Caco-2 (cell line): ENCODE measurements at regions not wholly inside any gene's neighbourhood (a gene's known extent, or its start where the extent isn't known, plus 50 kb on each side); places are given as distances from the start of the nearest gene placed in this dataset.

Experiments used
- BruUV-seq: library from RNA; stranded (reverse); fragments of 400-500 nt; replicated peaks from 2 replicates; lab custom pipeline; 2021; lab: Mats Ljungman, UMichigan
- CTCF ChIA-PET: fragments of 300-600 bp; sonication (Branson Sonifier 250); formaldehyde crosslinking; loops from one replicate; lab custom pipeline; 2022; ENCODE audit warnings: antibody characterized with exemption; lab: Charles Lee
- POLR2A ChIA-PET: fragments of 300-600 bp; sonication (Branson Sonifier 250); formaldehyde crosslinking; loops from one replicate; lab custom pipeline; 2022; ENCODE audit warnings: antibody characterized with exemption; lab: Charles Lee
- DNase-seq, 2 experiments: peaks; one replicate each; pipeline versions ENCODE4 v3.0.0 to v3.0.0-alpha.2; 2020 to 2022
- H3K27me3 ChIP-seq: replicated peaks from 2 replicates; pipeline ENCODE4 v1.6.0; 2011; ENCODE audit warnings: low read length; ENCODE audit not compliant: control insufficient read depth, insufficient read depth
- H3K36me3 ChIP-seq: 2 replicates; pipeline ENCODE4 v1.5.1; 2011; ENCODE audit warnings: low read length; ENCODE audit not compliant: control insufficient read depth, insufficient read depth
- H3K4me1 ChIP-seq: fragments of 250-450 bp; sonication (Bioruptor Pico); 2 replicates; pipeline ENCODE4 v1.5.1; 2020; ENCODE audit warnings: mild to moderate bottlenecking
- H3K4me3 ChIP-seq: 2 replicates; pipeline ENCODE4 v1.5.1; 2011; ENCODE audit warnings: low read depth, mild to moderate bottlenecking, control low read depth, low read length
- H3K9me3 ChIP-seq: fragments of 250-450 bp; sonication (Bioruptor Pico); 2 replicates; pipeline ENCODE4 v1.5.1; 2020; ENCODE audit warnings: mild to moderate bottlenecking, moderate library complexity
- H3K27ac Mint-ChIP-seq: one replicate; pipeline ENCODE4 v1.8.0; 2022; ENCODE audit warnings: mixed read lengths; ENCODE audit not compliant: unreplicated experiment
- H3K27me3 Mint-ChIP-seq: one replicate; pipeline ENCODE4 v1.8.0; 2022; ENCODE audit warnings: mixed read lengths; ENCODE audit not compliant: insufficient read depth, unreplicated experiment
- H3K36me3 Mint-ChIP-seq: one replicate; pipeline ENCODE4 v1.8.0; 2022; ENCODE audit warnings: mild to moderate bottlenecking, mixed read lengths; ENCODE audit not compliant: insufficient read depth, unreplicated experiment
- H3K4me1 Mint-ChIP-seq: one replicate; pipeline ENCODE4 v1.8.0; 2022; ENCODE audit warnings: low read depth, mixed read lengths; ENCODE audit not compliant: unreplicated experiment
- H3K4me3 Mint-ChIP-seq: one replicate; pipeline ENCODE4 v1.8.0; 2022; ENCODE audit warnings: mild to moderate bottlenecking, moderate library complexity, mixed read lengths; ENCODE audit not compliant: unreplicated experiment
- H3K9me3 Mint-ChIP-seq: one replicate; pipeline ENCODE4 v1.8.0; 2022; ENCODE audit warnings: mixed read lengths; ENCODE audit not compliant: unreplicated experiment
- CTCF ChIP-seq, 2 experiments: fragments of 200-600 bp in 1 of 2; IDR thresholded peaks; 1 replicate in 1 of 2; 2 replicates in 1 of 2; pipeline versions ENCODE4 v1.5.1 to v1.8.0; 2011 to 2022; ENCODE audit warnings: antibody characterized with exemption in 1 of 2, control low read depth in 1 of 2, inconsistent platforms in 1 of 2, low read depth in 1 of 2, low read length in 1 of 2, mild to moderate bottlenecking in 1 of 2, moderate library complexity in 1 of 2; ENCODE audit not compliant: insufficient read depth in 1 of 2, severe bottlenecking in 1 of 2, unreplicated experiment in 1 of 2
- intact Hi-C: fragments of 100-400 bp; cut with micrococcal nuclease; formaldehyde crosslinking; loops from one replicate; pipeline ENCODE4 v1.10.0; 2022; ENCODE audit not compliant: unreplicated experiment

GRCh38 chr11:25159341-25159740 is 662.5 kb downstream of the LUZP2 start:
- H3K27me3 ChIP-seq, result no peaks in the 10 kb centered on the region
- no peak for TF ChIP-seq CTCF (IDR thresholded peaks at IDR 0.05; ENCODE audit: insufficient read depth in 1 of 2, low read depth in 1 of 2, low read length in 1 of 2, severe bottlenecking in 1 of 2, unreplicated experiment in 1 of 2)
- H3K9me3 Mint-ChIP-seq, result peaks cover 13% of the 10 kb centered on the region
- H3K4me3 Mint-ChIP-seq, result no peak overlapping the region
- no peak overlapping the region for H3K27ac Mint-ChIP-seq
- ChIA-PET POLR2A (no interaction called here), CTCF (no interaction called here)
- intact Hi-C loops, result no loop called here
- no peaks in the 10 kb centered on the region for H3K27me3 Mint-ChIP-seq
- H3K9me3 ChIP-seq, result no peaks in the 10 kb centered on the region
- H3K4me1 Mint-ChIP-seq, result no peaks in the 10 kb centered on the region
- H3K4me3 ChIP-seq, result no peak overlapping the region
- no peak for DNase-seq
- no peaks in the 10 kb centered on the region for H3K36me3 ChIP-seq
- BruUV-seq, result no TSS peak
- no peaks in the 10 kb centered on the region for H3K4me1 ChIP-seq
- no peaks in the 10 kb centered on the region for H3K36me3 Mint-ChIP-seq

GRCh38 chr11:25163421-25163820 is 666.6 kb downstream of the LUZP2 start:
- Mint-ChIP-seq H3K4me1 (no peaks in the 10 kb centered on the region), H3K27me3 (no peaks in the 10 kb centered on the region), H3K4me3 (no peak overlapping the region), H3K9me3 (peaks cover 1% of the 10 kb centered on the region), H3K36me3 (no peaks in the 10 kb centered on the region), H3K27ac (no peak overlapping the region)
- H3K36me3 ChIP-seq, result no peaks in the 10 kb centered on the region
- H3K27me3 ChIP-seq, result no peaks in the 10 kb centered on the region
- no TSS peak for BruUV-seq
- no peaks in the 10 kb centered on the region for H3K4me1 ChIP-seq
- CTCF ChIA-PET, result no interaction called here
- no peak overlapping the region for H3K4me3 ChIP-seq
- POLR2A ChIA-PET, result no interaction called here
- DNase-seq, result no peak
- intact Hi-C loops, result no loop called here
- 0 out of 2 replicates have a peak, but pooled peaks cover 3% of the 10 kb centered on the region for H3K9me3 ChIP-seq
- no peak for TF ChIP-seq CTCF (IDR thresholded peaks at IDR 0.05; ENCODE audit: insufficient read depth in 1 of 2, low read depth in 1 of 2, low read length in 1 of 2, severe bottlenecking in 1 of 2, unreplicated experiment in 1 of 2)

GRCh38 chr11:25180187-25180586 is 683.3 kb downstream of the LUZP2 start:
- POLR2A ChIA-PET, result no interaction called here
- intact Hi-C loops, result no loop called here
- Mint-ChIP-seq H3K27me3 (no peaks in the 10 kb centered on the region), H3K4me1 (no peaks in the 10 kb centered on the region), H3K4me3 (no peak overlapping the region), H3K9me3 (no peaks in the 10 kb centered on the region), H3K27ac (no peak overlapping the region), H3K36me3 (no peaks in the 10 kb centered on the region)
- no TSS peak for BruUV-seq
- Histone ChIP-seq H3K4me3 (no peak overlapping the region), H3K36me3 (no peaks in the 10 kb centered on the region), H3K4me1 (no peaks in the 10 kb centered on the region), H3K27me3 (no peaks in the 10 kb centered on the region), H3K9me3 (no peaks in the 10 kb centered on the region)
- CTCF ChIA-PET, result no interaction called here
- no peak for DNase-seq
- no peak for TF ChIP-seq CTCF (IDR thresholded peaks at IDR 0.05; ENCODE audit: insufficient read depth in 1 of 2, low read depth in 1 of 2, low read length in 1 of 2, severe bottlenecking in 1 of 2, unreplicated experiment in 1 of 2)
